ENCODE measurements at regions not wholly inside any gene's neighbourhood (a gene's known extent, or its start where the extent isn't known, plus 50 kb on each side); places are given as distances from the start of the nearest gene placed in this dataset.

- 38% methylated on average over 6 of the region's 6 CpGs for WGBS (ENCODE audit: low lambda C conversion rate)
- Histone ChIP-seq H3K4me1 (ENCODE audit: insufficient read depth, low read length) (no peaks in the 10 kb centered on the region), H3K4me2 (ENCODE audit: low read depth, low read length) (no peak overlapping the region), H3K36me3 (replicated peaks in 1 of 2; ENCODE audit: control insufficient read depth in 1 of 2, insufficient read depth in 2 of 2, low read length in 2 of 2) (no peaks in the 10 kb centered on the region), H3K9ac (ENCODE audit: insufficient read depth, low read depth, low read length) (no peak overlapping the region), H3K79me2 (ENCODE audit: insufficient read depth, low read length) (no peaks in the 10 kb centered on the region), H3K4me3 (replicated peaks in 1 of 3; ENCODE audit: insufficient read depth in 1 of 3, low read depth in 2 of 3, low read length in 3 of 3) (no peak overlapping the region), H3K9me3 (ENCODE audit: low read length) (no peaks in the 10 kb centered on the region), H3K27me3 (ENCODE audit: control insufficient read depth in 1 of 2, insufficient read depth in 2 of 2, low read length in 2 of 2) (no peaks in the 10 kb centered on the region), H4K20me1 (ENCODE audit: insufficient read depth, low read length) (no peaks in the 10 kb centered on the region), H2AFZ (ENCODE audit: low read length) (no peak overlapping the region), H3K27ac (ENCODE audit: extremely low read length, insufficient read depth, low read length) (no peak overlapping the region)
- no TSS peak for BruUV-seq (replicated peaks)
- in situ Hi-C loops (cut with HindIII; ENCODE audit: extremely low pct_ligation_motif_present, low pct_unique_long_range_greater_than_20kb) (no loop called here), intact Hi-C loops (cut with micrococcal nuclease; ENCODE audit: unreplicated experiment) (loop anchor here (10.0 kb wide), 1 partner anchor 518 kb away; no protein-coding TSS in a partner anchor)
- CTCF ChIA-PET (ENCODE audit: low intra/inter-chr PET ratio, low total read pairs) = no interaction called here
- no peak for TF ChIP-seq ZMYM2 (CRISPR knock-in tag; IDR thresholded peaks at IDR 0.05)
- TF ChIP-seq, protein P1, sequence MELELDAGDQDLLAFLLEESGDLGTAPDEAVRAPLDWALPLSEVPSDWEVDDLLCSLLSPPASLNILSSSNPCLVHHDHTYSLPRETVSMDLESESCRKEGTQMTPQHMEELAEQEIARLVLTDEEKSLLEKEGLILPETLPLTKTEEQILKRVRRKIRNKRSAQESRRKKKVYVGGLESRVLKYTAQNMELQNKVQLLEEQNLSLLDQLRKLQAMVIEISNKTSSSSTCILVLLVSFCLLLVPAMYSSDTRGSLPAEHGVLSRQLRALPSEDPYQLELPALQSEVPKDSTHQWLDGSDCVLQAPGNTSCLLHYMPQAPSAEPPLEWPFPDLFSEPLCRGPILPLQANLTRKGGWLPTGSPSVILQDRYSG (CRISPR knock-in tag; IDR thresholded peaks at IDR 0.05) = no peak
- 0 out of 4 replicates have a peak, but pooled peaks of 1 of the 2 experiments have one; percentile 1 for TF ChIP-seq MAFK (conservative IDR thresholded peaks at IDR 0.05 in 1 of 2, IDR thresholded peaks at IDR 0.05 in 1 of 2; ENCODE audit: low read length in 2 of 2)
- ATAC-seq (peak; percentile 54; the same call in 2 of the 3 replicates), FAIRE-seq (no peak), DNase-seq (ENCODE audit: low spot score) (peak; percentile 10)
- POLR2A ChIA-PET = no interaction called here
These were observed 308.9 kb upstream of the JAG1 start for GRCh38 chr20:10982692-10983091.

DNA sequence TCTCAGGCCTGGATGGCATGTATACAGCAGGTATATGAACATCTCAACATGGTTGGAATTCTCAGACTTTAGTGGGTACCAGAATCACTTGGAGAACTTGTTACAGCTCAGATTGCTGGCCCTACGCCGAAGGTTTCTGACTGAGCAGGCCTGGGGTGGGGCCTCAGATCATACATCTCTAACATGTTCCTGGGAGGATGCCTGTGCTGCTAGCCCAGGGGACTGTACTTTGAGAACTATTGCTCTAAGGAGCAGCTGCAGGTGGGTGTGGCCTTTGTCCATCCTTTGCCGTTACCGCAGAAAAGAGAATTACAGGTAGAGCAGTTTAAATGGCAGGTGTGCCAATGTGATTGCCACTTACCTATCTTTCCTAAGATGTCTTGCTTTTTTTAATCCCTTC lies 310.5 kb upstream of the JAG1 start:
- intact Hi-C loops (cut with micrococcal nuclease; ENCODE audit: unreplicated experiment) = loop anchor here (10.0 kb wide), 1 partner anchor 519 kb away; no protein-coding TSS in a partner anchor
- TF ChIP-seq, protein P2, sequence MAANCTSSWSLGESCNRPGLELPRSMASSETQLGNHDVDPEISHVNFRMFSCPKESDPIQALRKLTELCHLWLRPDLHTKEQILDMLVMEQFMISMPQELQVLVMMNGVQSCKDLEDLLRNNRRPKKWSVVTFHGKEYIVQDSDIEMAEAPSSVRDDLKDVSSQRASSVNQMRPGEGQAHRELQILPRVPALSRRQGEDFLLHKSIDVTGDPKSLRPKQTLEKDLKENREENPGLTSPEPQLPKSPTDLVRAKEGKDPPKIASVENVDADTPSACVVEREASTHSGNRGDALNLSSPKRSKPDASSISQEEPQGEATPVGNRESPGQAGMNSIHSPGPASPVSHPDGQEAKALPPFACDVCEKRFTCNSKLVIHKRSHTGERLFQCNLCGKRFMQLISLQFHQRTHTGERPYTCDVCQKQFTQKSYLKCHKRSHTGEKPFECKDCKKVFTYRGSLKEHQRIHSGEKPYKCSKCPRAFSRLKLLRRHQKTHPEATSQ (CRISPR knock-in tag; IDR thresholded peaks at IDR 0.05; ENCODE audit: borderline replicate concordance) = no peak
- TF ChIP-seq ZNF547 (CRISPR knock-in tag; IDR thresholded peaks at IDR 0.05) (no peak), CBX2 (IDR thresholded peaks at IDR 0.05; ENCODE audit: low read depth, low read length) (no peak), CBX2 (CRISPR knock-in tag; IDR thresholded peaks at IDR 0.05; ENCODE audit: low read depth) (no peak), HNRNPUL1 (IDR thresholded peaks at IDR 0.05; ENCODE audit: low read depth, low read length) (no peak), SMAD1 (CRISPR knock-in tag; IDR thresholded peaks at IDR 0.05; ENCODE audit: borderline replicate concordance, low read depth) (no peak), SRSF4 (IDR thresholded peaks at IDR 0.05; ENCODE audit: low read depth, low read length, poor library complexity, severe bottlenecking) (no peak), ZFP82 (CRISPR knock-in tag; IDR thresholded peaks at IDR 0.05; ENCODE audit: borderline replicate concordance) (no peak)
- TF ChIP-seq, protein P3, sequence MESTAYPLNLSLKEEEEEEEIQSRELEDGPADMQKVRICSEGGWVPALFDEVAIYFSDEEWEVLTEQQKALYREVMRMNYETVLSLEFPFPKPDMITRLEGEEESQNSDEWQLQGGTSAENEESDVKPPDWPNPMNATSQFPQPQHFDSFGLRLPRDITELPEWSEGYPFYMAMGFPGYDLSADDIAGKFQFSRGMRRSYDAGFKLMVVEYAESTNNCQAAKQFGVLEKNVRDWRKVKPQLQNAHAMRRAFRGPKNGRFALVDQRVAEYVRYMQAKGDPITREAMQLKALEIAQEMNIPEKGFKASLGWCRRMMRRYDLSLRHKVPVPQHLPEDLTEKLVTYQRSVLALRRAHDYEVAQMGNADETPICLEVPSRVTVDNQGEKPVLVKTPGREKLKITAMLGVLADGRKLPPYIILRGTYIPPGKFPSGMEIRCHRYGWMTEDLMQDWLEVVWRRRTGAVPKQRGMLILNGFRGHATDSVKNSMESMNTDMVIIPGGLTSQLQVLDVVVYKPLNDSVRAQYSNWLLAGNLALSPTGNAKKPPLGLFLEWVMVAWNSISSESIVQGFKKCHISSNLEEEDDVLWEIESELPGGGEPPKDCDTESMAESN (CRISPR knock-in tag; conservative IDR thresholded peaks at IDR 0.05) = no peak

More for the DNA sequence above, 310.5 kb upstream of the JAG1 start:
- no peak overlapping the region for H3K4me3 ChIP-seq (replicated peaks in 1 of 3; ENCODE audit: insufficient read depth in 1 of 3, low read depth in 2 of 3, low read length in 3 of 3)
- no peaks in the 10 kb centered on the region for H3K36me3 ChIP-seq (replicated peaks in 1 of 2; ENCODE audit: control insufficient read depth in 1 of 2, insufficient read depth in 2 of 2, low read length in 2 of 2)
- H3K27ac ChIP-seq (ENCODE audit: extremely low read length, insufficient read depth, low read length) = no peak overlapping the region
- no peak overlapping the region for H3K9ac ChIP-seq (ENCODE audit: insufficient read depth, low read depth, low read length)
- no peak overlapping the region for H3K4me2 ChIP-seq (ENCODE audit: low read depth, low read length)
- H2AFZ ChIP-seq (ENCODE audit: low read length) = no peak overlapping the region
- BruUV-seq (replicated peaks) = no TSS peak
- H3K27me3 ChIP-seq (ENCODE audit: control insufficient read depth in 1 of 2, insufficient read depth in 2 of 2, low read length in 2 of 2) = no peaks in the 10 kb centered on the region
- in situ Hi-C loops (cut with HindIII; ENCODE audit: extremely low pct_ligation_motif_present, low pct_unique_long_range_greater_than_20kb) = no loop called here
- H3K79me2 ChIP-seq (ENCODE audit: insufficient read depth, low read length) = no peaks in the 10 kb centered on the region
- no peaks in the 10 kb centered on the region for H3K9me3 ChIP-seq (ENCODE audit: low read length)
- no peaks in the 10 kb centered on the region for H3K4me1 ChIP-seq (ENCODE audit: insufficient read depth, low read length)
- FAIRE-seq (no peak), ATAC-seq (no peak), DNase-seq (ENCODE audit: low spot score) (no peak)
- WGBS (ENCODE audit: low lambda C conversion rate) = 92% methylated on average over 4 of the region's 4 CpGs
- ChIA-PET POLR2A (no interaction called here), CTCF (ENCODE audit: low intra/inter-chr PET ratio, low total read pairs) (no interaction called here)
- H4K20me1 ChIP-seq (ENCODE audit: insufficient read depth, low read length) = no peaks in the 10 kb centered on the region
